Neural crest cell (in vitro differentiated cells): ENCODE measurements at regions not wholly inside any gene's neighbourhood (a gene's known extent, or its start where the extent isn't known, plus 50 kb on each side); places are given as distances from the start of the nearest gene placed in this dataset.

Source experiments
- DNase-seq: peaks from one replicate; pipeline ENCODE4 v3.0.0; 2021; ENCODE audit warnings: low read depth, mixed read lengths, low spot score
- H3K27ac Mint-ChIP-seq: one replicate; pipeline ENCODE4 v1.8.0; 2021; ENCODE audit warnings: mild to moderate bottlenecking, mixed read lengths; ENCODE audit not compliant: unreplicated experiment
- H3K27me3 Mint-ChIP-seq: 2 replicates; pipeline ENCODE4 v1.8.0; 2021; ENCODE audit warnings: low read depth, mild to moderate bottlenecking, mixed read lengths
- H3K36me3 Mint-ChIP-seq: 2 replicates; pipeline ENCODE4 v1.8.0; 2021; ENCODE audit warnings: low read depth, mild to moderate bottlenecking, mixed read lengths
- H3K4me1 Mint-ChIP-seq: 2 replicates; pipeline ENCODE4 v1.8.0; 2021; ENCODE audit warnings: mixed read lengths
- H3K4me3 Mint-ChIP-seq: one replicate; pipeline ENCODE4 v1.8.0; 2021; ENCODE audit warnings: mild to moderate bottlenecking, mixed read lengths
- H3K9me3 Mint-ChIP-seq: 2 replicates; pipeline ENCODE4 v1.8.0; 2021; ENCODE audit warnings: mixed read lengths
- CTCF ChIP-seq: fragments of 200-600 bp; sonication (generic); conservative IDR thresholded peaks from 2 replicates; pipeline ENCODE4 v1.5.0; 2021; ENCODE audit warnings: antibody characterized with exemption, mild to moderate bottlenecking

- Mint-ChIP-seq H3K36me3 (no peaks in the 10 kb centered on the region), H3K4me1 (no peaks in the 10 kb centered on the region), H3K27ac (no peak overlapping the region), H3K4me3 (no peak overlapping the region), H3K9me3 (no peaks in the 10 kb centered on the region), H3K27me3 (no peaks in the 10 kb centered on the region)
- DNase-seq = no peak
- TF ChIP-seq CTCF = no peak
These were observed 515.1 kb upstream of the PLXNA2 start for GRCh38 chr1:208759255-208759654.

DNA sequence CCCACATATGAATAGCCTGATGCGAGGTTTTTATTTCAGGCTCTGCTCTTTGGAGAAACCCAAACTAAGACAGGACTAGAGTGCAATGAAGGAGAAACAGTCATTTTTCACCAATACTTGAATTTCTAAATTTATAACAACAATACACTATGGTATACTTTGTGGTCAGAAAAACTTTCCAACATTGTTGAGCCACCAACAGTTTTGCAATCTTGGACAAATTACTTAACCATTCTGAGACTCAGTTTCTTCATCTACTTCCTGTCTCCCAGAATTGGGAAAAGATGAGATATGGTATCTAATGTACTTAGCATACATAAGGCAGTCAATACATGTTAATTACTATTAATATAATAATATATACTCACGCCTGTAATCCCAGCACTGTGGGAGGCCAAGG is 519.8 kb upstream of the PLXNA2 start:
- H3K9me3 Mint-ChIP-seq = no peaks in the 10 kb centered on the region
- DNase-seq = no peak
- no peak overlapping the region for H3K27ac Mint-ChIP-seq
- TF ChIP-seq CTCF = no peak
- no peaks in the 10 kb centered on the region for H3K36me3 Mint-ChIP-seq
- no peaks in the 10 kb centered on the region for H3K4me1 Mint-ChIP-seq
- no peaks in the 10 kb centered on the region for H3K27me3 Mint-ChIP-seq
- no peak overlapping the region for H3K4me3 Mint-ChIP-seq

DNA sequence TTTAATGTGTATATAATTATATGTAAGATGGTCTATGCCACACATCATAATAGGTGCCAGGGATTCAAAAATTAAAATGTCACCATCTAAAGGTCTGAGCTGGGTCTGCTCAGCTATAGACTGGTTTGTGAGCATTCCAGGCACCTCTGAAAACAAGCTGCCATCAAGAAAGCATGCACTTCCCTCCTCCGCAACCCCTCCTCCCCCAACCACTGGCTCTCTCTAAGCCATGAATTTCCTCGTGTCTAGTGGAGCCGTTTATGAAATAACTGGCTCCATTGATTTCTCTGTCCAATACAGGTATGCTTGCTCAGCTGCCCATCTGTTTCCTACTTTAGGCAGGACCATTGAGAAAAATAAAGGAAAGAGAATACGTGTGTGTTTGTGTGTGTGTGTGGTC is 522.6 kb upstream of the PLXNA2 start:
- no peaks in the 10 kb centered on the region for H3K36me3 Mint-ChIP-seq
- no peaks in the 10 kb centered on the region for H3K9me3 Mint-ChIP-seq
- no peak for TF ChIP-seq CTCF
- H3K4me1 Mint-ChIP-seq = no peaks in the 10 kb centered on the region
- H3K27ac Mint-ChIP-seq = no peak overlapping the region
- DNase-seq = no peak
- no peak overlapping the region for H3K4me3 Mint-ChIP-seq
- no peaks in the 10 kb centered on the region for H3K27me3 Mint-ChIP-seq

DNA sequence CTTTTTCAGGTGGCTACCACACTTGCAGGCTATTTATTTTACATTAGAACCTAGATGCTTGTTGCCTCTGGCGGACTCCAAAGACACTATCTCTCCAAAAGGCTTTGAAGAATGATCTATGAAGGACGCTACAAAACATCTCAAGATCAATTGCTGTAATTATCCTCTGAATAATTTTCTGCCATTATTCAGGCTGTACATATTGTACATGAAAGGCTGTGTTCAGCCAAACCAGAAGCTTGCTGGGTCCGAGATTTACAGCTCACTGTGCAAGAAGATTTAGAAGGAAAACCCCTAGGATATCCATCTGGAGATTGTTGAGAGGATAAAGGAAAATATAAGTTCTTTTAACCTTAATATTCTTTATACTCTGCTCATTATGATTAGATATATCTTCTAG is 523.6 kb upstream of the PLXNA2 start:
- Mint-ChIP-seq H3K4me1 (no peaks in the 10 kb centered on the region), H3K27me3 (no peaks in the 10 kb centered on the region), H3K27ac (no peak overlapping the region), H3K36me3 (no peaks in the 10 kb centered on the region), H3K4me3 (no peak overlapping the region), H3K9me3 (no peaks in the 10 kb centered on the region)
- DNase-seq = no peak
- TF ChIP-seq CTCF = no peak

GRCh38 chr1:208772891-208773290 is 528.7 kb upstream of the PLXNA2 start:
- no peak overlapping the region for H3K27ac Mint-ChIP-seq
- H3K4me3 Mint-ChIP-seq = no peak overlapping the region
- peaks cover 3% of the 10 kb centered on the region for H3K9me3 Mint-ChIP-seq
- H3K36me3 Mint-ChIP-seq = no peaks in the 10 kb centered on the region
- no peaks in the 10 kb centered on the region for H3K27me3 Mint-ChIP-seq
- TF ChIP-seq CTCF = no peak
- DNase-seq = no peak
- no peaks in the 10 kb centered on the region for H3K4me1 Mint-ChIP-seq

DNA sequence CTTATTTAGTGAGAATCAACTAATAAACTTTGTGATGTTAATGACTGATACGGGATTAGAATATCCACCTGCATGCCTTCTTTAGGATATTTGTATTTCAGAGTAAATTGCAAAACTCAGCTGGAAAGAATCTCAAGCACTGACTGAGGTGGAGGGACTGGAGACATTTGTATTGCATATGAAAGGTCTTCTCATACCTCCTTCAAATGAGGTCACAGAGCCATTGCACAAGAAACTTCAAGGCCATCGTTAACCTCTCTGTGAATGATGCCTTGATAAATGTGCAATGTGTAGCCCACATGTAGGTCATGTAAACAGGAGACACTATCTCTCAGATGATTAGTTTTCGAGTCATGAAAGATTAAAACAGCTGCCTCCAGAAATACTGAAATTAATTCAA is 531.7 kb upstream of the PLXNA2 start:
- TF ChIP-seq CTCF = no peak
- H3K9me3 Mint-ChIP-seq = peaks cover 3% of the 10 kb centered on the region
- no peaks in the 10 kb centered on the region for H3K36me3 Mint-ChIP-seq
- H3K27me3 Mint-ChIP-seq = no peaks in the 10 kb centered on the region
- H3K27ac Mint-ChIP-seq = no peak overlapping the region
- H3K4me1 Mint-ChIP-seq = no peaks in the 10 kb centered on the region
- no peak for DNase-seq
- no peak overlapping the region for H3K4me3 Mint-ChIP-seq
